ENCODE measurements at regions not wholly inside any gene's neighbourhood (a gene's known extent, or its start where the extent isn't known, plus 50 kb on each side); places are given as distances from the start of the nearest gene placed in this dataset.
"Not testable (repeated sequence)": the region's sequence is repeated elsewhere in the genome, so short reads cannot be mapped to it uniquely, and the experiment has no call there.

- no peaks in the 10 kb centered on the region for H3K27me3 ChIP-seq
- no peaks in the 10 kb centered on the region for H3K4me1 ChIP-seq
- no peaks in the 10 kb centered on the region for H3K36me3 ChIP-seq
- intact Hi-C loops (cut with DNase I) = no loop called here
- TF ChIP-seq, protein P1, sequence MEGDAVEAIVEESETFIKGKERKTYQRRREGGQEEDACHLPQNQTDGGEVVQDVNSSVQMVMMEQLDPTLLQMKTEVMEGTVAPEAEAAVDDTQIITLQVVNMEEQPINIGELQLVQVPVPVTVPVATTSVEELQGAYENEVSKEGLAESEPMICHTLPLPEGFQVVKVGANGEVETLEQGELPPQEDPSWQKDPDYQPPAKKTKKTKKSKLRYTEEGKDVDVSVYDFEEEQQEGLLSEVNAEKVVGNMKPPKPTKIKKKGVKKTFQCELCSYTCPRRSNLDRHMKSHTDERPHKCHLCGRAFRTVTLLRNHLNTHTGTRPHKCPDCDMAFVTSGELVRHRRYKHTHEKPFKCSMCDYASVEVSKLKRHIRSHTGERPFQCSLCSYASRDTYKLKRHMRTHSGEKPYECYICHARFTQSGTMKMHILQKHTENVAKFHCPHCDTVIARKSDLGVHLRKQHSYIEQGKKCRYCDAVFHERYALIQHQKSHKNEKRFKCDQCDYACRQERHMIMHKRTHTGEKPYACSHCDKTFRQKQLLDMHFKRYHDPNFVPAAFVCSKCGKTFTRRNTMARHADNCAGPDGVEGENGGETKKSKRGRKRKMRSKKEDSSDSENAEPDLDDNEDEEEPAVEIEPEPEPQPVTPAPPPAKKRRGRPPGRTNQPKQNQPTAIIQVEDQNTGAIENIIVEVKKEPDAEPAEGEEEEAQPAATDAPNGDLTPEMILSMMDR (IDR thresholded peaks at IDR 0.05) = no peak
- DNase-seq (ENCODE audit: low spot score in 2 of 2) = no peak
- no peak overlapping the region for H3K4me3 ChIP-seq
- no peaks in the 10 kb centered on the region for H3K9me3 ChIP-seq
- no peak overlapping the region for H3K27ac ChIP-seq
Measured at GRCh38 chr5:120164037-120164436, 300.1 kb upstream of the PRR16 start.

GRCh38 chr5:120164986-120165385, 299.1 kb upstream of the PRR16 start:
- no peak overlapping the region for H3K27ac ChIP-seq
- no peaks in the 10 kb centered on the region for H3K36me3 ChIP-seq
- H3K4me1 ChIP-seq = no peaks in the 10 kb centered on the region
- no peaks in the 10 kb centered on the region for H3K9me3 ChIP-seq
- intact Hi-C loops (cut with DNase I) = no loop called here
- TF ChIP-seq, protein P1 (IDR thresholded peaks at IDR 0.05) = no peak
- no peaks in the 10 kb centered on the region for H3K27me3 ChIP-seq
- no peak overlapping the region for H3K4me3 ChIP-seq
- DNase-seq (ENCODE audit: low spot score in 2 of 2) = no peak

DNA sequence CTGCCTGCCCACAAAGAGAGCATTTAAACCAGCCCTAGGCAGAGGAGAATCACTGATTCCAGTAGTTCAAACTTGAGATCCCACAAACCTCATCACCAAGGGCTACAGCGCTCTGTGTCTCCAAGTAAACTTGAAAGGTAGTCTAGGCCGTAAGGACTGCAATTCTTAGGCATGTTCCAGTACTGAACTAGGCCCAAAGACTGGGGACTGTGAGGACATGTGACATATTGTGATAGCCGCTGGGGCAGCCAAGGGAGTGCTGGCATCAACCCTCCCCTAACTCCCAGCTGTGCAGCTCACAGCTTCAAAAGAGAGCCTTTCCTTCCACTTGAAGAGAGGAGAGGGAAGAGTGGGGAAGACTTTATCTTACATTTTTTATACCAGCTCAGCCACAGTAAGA, 291.0 kb upstream of the PRR16 start:
- H3K9me3 ChIP-seq = no peaks in the 10 kb centered on the region
- H3K27ac ChIP-seq = no peak overlapping the region
- DNase-seq (ENCODE audit: low spot score in 2 of 2) = no peak
- no peaks in the 10 kb centered on the region for H3K27me3 ChIP-seq
- no peaks in the 10 kb centered on the region for H3K36me3 ChIP-seq
- TF ChIP-seq, protein P1 (IDR thresholded peaks at IDR 0.05) = no peak
- intact Hi-C loops (cut with DNase I) = no loop called here
- H3K4me1 ChIP-seq = no peaks in the 10 kb centered on the region
- no peak overlapping the region for H3K4me3 ChIP-seq

DNA sequence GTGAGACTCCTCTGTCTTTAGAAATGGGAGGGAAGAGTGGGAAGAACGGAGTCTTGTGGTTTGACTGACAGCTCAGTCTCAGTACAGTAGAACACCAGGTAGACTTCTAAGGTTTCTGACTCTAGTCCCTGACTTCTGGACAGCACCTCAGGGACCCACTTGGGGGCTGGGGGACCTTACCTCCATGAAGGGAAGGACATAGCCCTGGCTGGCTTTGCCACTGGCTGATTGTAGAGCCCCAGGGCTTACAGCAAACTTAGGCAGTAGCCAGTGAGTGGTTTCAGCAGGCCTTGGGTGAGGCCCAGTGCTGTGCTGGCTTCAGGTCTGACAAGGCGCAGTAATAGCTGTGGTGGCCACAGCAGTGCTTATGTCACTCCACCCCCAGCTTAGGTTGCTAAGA, 290.0 kb upstream of the PRR16 start:
- H3K36me3 ChIP-seq = no peaks in the 10 kb centered on the region
- TF ChIP-seq, protein P1 (IDR thresholded peaks at IDR 0.05) = no peak
- no peaks in the 10 kb centered on the region for H3K27me3 ChIP-seq
- no peak for DNase-seq (ENCODE audit: low spot score in 2 of 2)
- no peaks in the 10 kb centered on the region for H3K4me1 ChIP-seq
- no peak overlapping the region for H3K27ac ChIP-seq
- H3K9me3 ChIP-seq = no peaks in the 10 kb centered on the region
- intact Hi-C loops (cut with DNase I) = no loop called here
- no peak overlapping the region for H3K4me3 ChIP-seq

- H3K27me3 ChIP-seq; H3K27ac ChIP-seq; H3K4me3 ChIP-seq; intact Hi-C loops (cut with DNase I); H3K36me3 ChIP-seq; DNase-seq (ENCODE audit: low spot score in 2 of 2); H3K9me3 ChIP-seq; H3K4me1 ChIP-seq: not testable (repeated sequence)
Measured at GRCh38 chr5:120181238-120181637, 282.9 kb upstream of the PRR16 start.

DNA sequence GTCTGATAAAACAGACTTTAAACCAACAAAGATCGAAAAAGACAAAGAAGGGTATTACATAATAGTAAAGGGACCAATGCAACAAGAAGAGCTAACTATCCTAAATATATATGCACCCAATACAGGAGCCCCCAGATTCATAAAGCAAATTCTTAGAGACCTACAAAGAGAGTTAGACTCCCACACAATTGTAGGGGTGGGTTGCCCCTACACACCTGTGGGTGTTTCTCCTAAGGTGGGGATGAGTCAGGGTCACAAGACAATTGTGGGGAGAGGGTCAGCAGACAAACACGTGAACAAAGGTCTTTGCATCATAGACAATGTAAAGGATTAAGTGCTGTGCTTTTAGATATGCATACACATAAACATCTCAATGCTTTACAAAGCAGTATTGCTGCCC, 269.4 kb upstream of the PRR16 start:
- H3K27ac ChIP-seq; H3K36me3 ChIP-seq; H3K9me3 ChIP-seq; H3K4me3 ChIP-seq; H3K27me3 ChIP-seq; H3K4me1 ChIP-seq; intact Hi-C loops (cut with DNase I); DNase-seq (ENCODE audit: low spot score in 2 of 2): not testable (repeated sequence)

DNA sequence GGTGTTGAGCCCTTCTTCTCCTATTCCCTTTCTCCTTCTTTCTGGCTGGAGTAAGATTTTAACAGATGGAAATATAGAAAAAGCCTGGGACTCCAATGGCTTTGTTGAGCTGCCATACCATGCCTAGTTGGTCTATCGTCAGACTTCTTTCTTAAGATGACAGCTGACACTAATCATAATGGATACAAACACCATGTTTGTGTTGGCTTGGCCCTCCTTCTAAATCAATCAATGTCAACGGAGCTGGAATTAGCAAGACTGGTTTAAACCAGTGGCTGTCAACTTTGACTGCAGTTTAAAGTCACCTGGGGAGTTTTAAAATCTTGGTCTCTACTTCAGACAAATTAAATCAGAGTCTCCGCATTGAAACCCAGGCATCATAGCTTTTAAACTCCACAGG, 264.5 kb upstream of the PRR16 start:
- Histone ChIP-seq H3K9me3 (no peaks in the 10 kb centered on the region), H3K27me3 (no peaks in the 10 kb centered on the region), H3K36me3 (no peaks in the 10 kb centered on the region), H3K27ac (no peak overlapping the region), H3K4me3 (no peak overlapping the region), H3K4me1 (no peaks in the 10 kb centered on the region)
- TF ChIP-seq, protein P1 (IDR thresholded peaks at IDR 0.05) = no peak
- DNase-seq (ENCODE audit: low spot score in 2 of 2) = no peak
- intact Hi-C loops (cut with DNase I) = no loop called here
